ENCODE measurements at regions not wholly inside any gene's neighbourhood (a gene's known extent, or its start where the extent isn't known, plus 50 kb on each side); places are given as distances from the start of the nearest gene placed in this dataset.

- no peak for DNase-seq
- H3K4me3 ChIP-seq = no peak overlapping the region
- intact Hi-C loops (cut with micrococcal nuclease) = no loop called here
- no peaks in the 10 kb centered on the region for H3K36me3 ChIP-seq
- no peaks in the 10 kb centered on the region for H3K9me3 ChIP-seq (replicated peaks)
- no peak overlapping the region for H3K27ac ChIP-seq (replicated peaks)
- TF ChIP-seq, protein P1, sequence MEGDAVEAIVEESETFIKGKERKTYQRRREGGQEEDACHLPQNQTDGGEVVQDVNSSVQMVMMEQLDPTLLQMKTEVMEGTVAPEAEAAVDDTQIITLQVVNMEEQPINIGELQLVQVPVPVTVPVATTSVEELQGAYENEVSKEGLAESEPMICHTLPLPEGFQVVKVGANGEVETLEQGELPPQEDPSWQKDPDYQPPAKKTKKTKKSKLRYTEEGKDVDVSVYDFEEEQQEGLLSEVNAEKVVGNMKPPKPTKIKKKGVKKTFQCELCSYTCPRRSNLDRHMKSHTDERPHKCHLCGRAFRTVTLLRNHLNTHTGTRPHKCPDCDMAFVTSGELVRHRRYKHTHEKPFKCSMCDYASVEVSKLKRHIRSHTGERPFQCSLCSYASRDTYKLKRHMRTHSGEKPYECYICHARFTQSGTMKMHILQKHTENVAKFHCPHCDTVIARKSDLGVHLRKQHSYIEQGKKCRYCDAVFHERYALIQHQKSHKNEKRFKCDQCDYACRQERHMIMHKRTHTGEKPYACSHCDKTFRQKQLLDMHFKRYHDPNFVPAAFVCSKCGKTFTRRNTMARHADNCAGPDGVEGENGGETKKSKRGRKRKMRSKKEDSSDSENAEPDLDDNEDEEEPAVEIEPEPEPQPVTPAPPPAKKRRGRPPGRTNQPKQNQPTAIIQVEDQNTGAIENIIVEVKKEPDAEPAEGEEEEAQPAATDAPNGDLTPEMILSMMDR (IDR thresholded peaks at IDR 0.05; ENCODE audit: borderline replicate concordance) = no peak
- H3K27me3 ChIP-seq (ENCODE audit: low read depth) = no peaks in the 10 kb centered on the region
- H3K4me1 ChIP-seq = no peaks in the 10 kb centered on the region
Measured at GRCh38 chr13:107808389-107808788, 406.9 kb downstream of the LIG4 start.

DNA sequence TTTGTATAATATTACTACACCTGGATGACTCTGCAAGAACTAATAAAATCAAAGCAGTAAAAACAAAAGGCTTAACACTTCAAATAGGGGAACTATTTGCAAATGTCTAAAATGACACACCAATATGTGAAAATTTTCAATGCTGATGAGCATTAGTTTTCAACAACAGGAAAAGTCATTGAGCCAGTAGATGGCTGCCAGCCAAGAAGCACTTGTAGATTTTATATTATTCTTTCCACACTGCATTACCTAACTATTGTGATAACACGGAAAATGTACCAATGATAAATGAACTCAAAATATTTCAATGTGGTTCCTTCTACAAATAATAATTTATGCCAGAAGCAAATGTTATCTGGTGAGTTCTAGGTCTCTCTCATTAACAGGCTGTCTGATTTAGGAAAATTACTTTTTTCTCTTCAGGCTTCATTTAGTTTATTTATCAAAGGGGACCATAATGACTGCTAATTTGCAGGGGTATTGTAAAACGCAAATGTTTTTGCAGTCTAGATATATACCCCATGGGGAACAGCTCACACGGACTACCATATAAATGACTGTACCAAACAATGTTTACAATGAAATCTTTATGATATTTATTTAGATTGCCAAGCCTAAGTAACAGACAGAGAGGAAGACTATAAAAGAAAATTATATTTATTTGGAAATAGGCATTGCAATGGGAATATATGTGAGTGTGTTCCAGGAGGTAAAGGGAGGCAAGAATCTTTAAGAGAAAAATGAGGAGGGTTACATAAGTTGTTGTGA, 407.8 kb downstream of the LIG4 start:
- no peaks in the 10 kb centered on the region for H3K4me1 ChIP-seq
- H3K27me3 ChIP-seq (ENCODE audit: low read depth) = no peaks in the 10 kb centered on the region
- no peaks in the 10 kb centered on the region for H3K36me3 ChIP-seq
- no peaks in the 10 kb centered on the region for H3K9me3 ChIP-seq (replicated peaks)
- no peak overlapping the region for H3K4me3 ChIP-seq
- H3K27ac ChIP-seq (replicated peaks) = no peak overlapping the region
- DNase-seq = no peak
- TF ChIP-seq, protein P1 (IDR thresholded peaks at IDR 0.05; ENCODE audit: borderline replicate concordance) = no peak
- intact Hi-C loops (cut with micrococcal nuclease) = no loop called here

DNA sequence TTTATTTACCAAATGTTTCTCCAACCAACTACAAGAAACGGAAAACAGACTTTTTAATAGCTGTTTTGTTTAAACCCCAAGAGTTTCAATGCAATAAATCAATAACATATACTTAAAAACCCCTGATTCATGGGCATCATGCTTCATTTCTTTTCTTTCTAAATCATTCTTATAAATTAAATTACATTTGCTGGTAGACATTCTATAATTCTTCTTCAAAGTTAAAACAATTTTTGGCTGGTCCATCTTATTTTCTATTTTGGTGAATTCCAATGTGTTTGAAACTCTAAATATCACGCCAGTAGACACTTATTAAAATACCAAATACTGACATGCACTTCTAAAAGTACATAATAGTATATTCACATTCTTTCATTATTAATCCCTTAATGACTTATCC, 408.6 kb downstream of the LIG4 start:
- intact Hi-C loops (cut with micrococcal nuclease) = no loop called here

DNA sequence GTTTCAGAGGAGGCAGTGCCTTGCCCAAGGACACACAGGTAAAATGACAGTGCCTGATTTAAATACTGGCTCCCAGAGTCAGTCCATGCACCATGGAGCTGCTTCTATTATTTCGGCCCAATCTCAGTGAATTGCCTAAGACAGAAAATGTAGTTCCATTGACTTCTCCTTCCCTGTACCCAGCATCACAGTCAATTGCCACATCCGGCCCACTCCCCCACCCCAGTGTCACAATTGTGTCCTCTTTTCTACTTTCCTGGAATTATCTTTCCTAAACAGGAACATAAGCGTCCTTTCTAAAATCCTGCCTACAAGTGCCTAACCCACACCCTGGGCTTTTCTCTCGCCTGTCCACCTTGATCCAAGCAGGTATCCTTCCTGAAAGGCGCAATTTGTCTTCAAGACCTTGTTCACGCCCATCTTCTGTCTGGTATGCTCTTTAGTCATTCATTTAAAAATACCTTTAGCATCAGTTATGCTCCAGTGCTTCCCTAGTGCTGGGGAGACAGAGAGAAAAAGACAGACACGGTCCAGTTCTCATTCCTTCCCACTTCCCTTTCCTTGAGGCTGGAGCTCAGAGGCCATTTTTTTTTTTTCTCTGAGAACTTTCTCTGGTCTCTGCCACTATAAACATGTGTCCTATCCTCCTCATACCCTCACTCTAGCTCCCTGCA, 411.4 kb downstream of the LIG4 start:
- Histone ChIP-seq H3K4me3 (no peak overlapping the region), H3K9me3 (replicated peaks) (no peaks in the 10 kb centered on the region), H3K36me3 (no peaks in the 10 kb centered on the region), H3K4me1 (no peaks in the 10 kb centered on the region), H3K27ac (replicated peaks) (no peak overlapping the region), H3K27me3 (ENCODE audit: low read depth) (no peaks in the 10 kb centered on the region)
- intact Hi-C loops (cut with micrococcal nuclease) = no loop called here
- TF ChIP-seq, protein P1 (IDR thresholded peaks at IDR 0.05; ENCODE audit: borderline replicate concordance) = no peak
- no peak for DNase-seq

More for the DNA sequence above, 408.6 kb downstream of the LIG4 start:
- no peak overlapping the region for H3K27ac ChIP-seq (replicated peaks)
- H3K9me3 ChIP-seq (replicated peaks) = no peaks in the 10 kb centered on the region
- TF ChIP-seq, protein P1 (IDR thresholded peaks at IDR 0.05; ENCODE audit: borderline replicate concordance) = no peak
- no peak for DNase-seq
- no peaks in the 10 kb centered on the region for H3K36me3 ChIP-seq
- no peaks in the 10 kb centered on the region for H3K27me3 ChIP-seq (ENCODE audit: low read depth)
- H3K4me3 ChIP-seq = no peak overlapping the region
- no peaks in the 10 kb centered on the region for H3K4me1 ChIP-seq

DNA sequence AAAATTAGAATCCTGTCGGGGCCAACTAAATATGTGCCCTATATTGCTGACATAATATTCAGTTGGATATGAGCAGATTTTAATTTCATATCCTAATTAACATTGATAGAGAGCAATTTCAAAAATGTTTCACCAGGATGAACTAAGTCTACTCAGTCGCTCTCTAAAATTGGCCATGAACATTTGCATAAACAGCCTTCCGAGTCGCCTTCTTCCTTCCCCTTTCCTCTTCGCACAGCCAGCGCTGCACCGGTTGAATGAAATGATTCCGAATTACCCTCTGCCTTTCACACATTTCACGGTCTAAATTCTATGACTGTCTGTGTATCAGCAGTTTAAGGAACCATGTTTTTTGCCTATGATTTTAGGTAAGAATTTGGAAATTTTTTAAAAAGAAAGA, 413.7 kb downstream of the LIG4 start:
- H3K27me3 ChIP-seq (ENCODE audit: low read depth) = no peaks in the 10 kb centered on the region
- no peaks in the 10 kb centered on the region for H3K4me1 ChIP-seq
- no peak overlapping the region for H3K4me3 ChIP-seq
- TF ChIP-seq, protein P1 (IDR thresholded peaks at IDR 0.05; ENCODE audit: borderline replicate concordance) = no peak
- H3K36me3 ChIP-seq = no peaks in the 10 kb centered on the region
- intact Hi-C loops (cut with micrococcal nuclease) = no loop called here
- H3K9me3 ChIP-seq (replicated peaks) = no peaks in the 10 kb centered on the region
- no peak overlapping the region for H3K27ac ChIP-seq (replicated peaks)
- DNase-seq = no peak

Measured in left ventricle myocardium inferior (tissue), 1 donor.